ENCODE measurements at regions not wholly inside any gene's neighbourhood (a gene's known extent, or its start where the extent isn't known, plus 50 kb on each side); places are given as distances from the start of the nearest gene placed in this dataset.

DNA sequence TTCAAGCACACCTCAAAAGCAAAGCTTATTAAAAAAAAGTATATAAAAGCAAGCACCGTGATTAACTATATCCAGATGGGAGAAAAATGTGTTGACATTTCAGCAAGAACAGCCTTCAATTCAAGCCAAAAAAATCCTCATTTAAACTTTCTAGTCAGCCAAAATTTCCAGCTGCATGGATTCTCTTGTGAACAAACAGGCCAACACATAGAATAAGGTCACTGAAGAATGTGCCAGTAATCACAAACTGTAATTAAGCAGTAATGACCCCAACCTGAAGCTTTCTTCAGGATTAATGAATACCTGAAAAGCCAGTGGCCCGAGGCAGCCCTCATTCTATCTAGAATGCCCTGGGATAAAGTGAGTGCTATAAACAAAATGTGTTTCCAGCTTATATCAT is 130.7 kb upstream of the KCNMB2 start:
- no peaks in the 10 kb centered on the region for H3K36me3 ChIP-seq (ENCODE audit: control insufficient read depth in 3 of 3, insufficient read depth in 3 of 3, low read length in 3 of 3)
- H3K4me1 ChIP-seq (ENCODE audit: control insufficient read depth in 3 of 3, insufficient read depth in 3 of 3, low read length in 3 of 3), result no peaks in the 10 kb centered on the region
- H3K27ac ChIP-seq (ENCODE audit: low read depth, low read length), result no peak overlapping the region
- H3K9me3 ChIP-seq (ENCODE audit: control insufficient read depth in 3 of 3, low read length in 3 of 3), result no peaks in the 10 kb centered on the region
- H3K9ac ChIP-seq (ENCODE audit: low read depth in 1 of 3, low read length in 3 of 3), result no peak overlapping the region
- no peak overlapping the region for H3K4me3 ChIP-seq (ENCODE audit: low read length in 3 of 3)
- no peaks in the 10 kb centered on the region for H3K27me3 ChIP-seq (ENCODE audit: control insufficient read depth in 3 of 3, insufficient read depth in 3 of 3, low read length in 3 of 3)

- H3K27me3 ChIP-seq (ENCODE audit: control insufficient read depth in 3 of 3, insufficient read depth in 3 of 3, low read length in 3 of 3), result no peaks in the 10 kb centered on the region
- H3K9me3 ChIP-seq (ENCODE audit: control insufficient read depth in 3 of 3, low read length in 3 of 3), result no peaks in the 10 kb centered on the region
- no peak overlapping the region for H3K9ac ChIP-seq (ENCODE audit: low read depth in 1 of 3, low read length in 3 of 3)
- no peaks in the 10 kb centered on the region for H3K4me1 ChIP-seq (ENCODE audit: control insufficient read depth in 3 of 3, insufficient read depth in 3 of 3, low read length in 3 of 3)
- H3K36me3 ChIP-seq (ENCODE audit: control insufficient read depth in 3 of 3, insufficient read depth in 3 of 3, low read length in 3 of 3), result no peaks in the 10 kb centered on the region
- no peak overlapping the region for H3K27ac ChIP-seq (ENCODE audit: low read depth, low read length)
- no peak overlapping the region for H3K4me3 ChIP-seq (ENCODE audit: low read length in 3 of 3)
Observed at GRCh38 chr3:178406206-178406605, 130.0 kb upstream of the KCNMB2 start.

- H3K27me3 ChIP-seq (ENCODE audit: control insufficient read depth in 3 of 3, insufficient read depth in 3 of 3, low read length in 3 of 3), result no peaks in the 10 kb centered on the region
- H3K4me3 ChIP-seq (ENCODE audit: low read length in 3 of 3), result no peak overlapping the region
- H3K9me3 ChIP-seq (ENCODE audit: control insufficient read depth in 3 of 3, low read length in 3 of 3), result no peaks in the 10 kb centered on the region
- no peak overlapping the region for H3K9ac ChIP-seq (ENCODE audit: low read depth in 1 of 3, low read length in 3 of 3)
- H3K27ac ChIP-seq (ENCODE audit: low read depth, low read length), result no peak overlapping the region
- no peaks in the 10 kb centered on the region for H3K4me1 ChIP-seq (ENCODE audit: control insufficient read depth in 3 of 3, insufficient read depth in 3 of 3, low read length in 3 of 3)
- no peaks in the 10 kb centered on the region for H3K36me3 ChIP-seq (ENCODE audit: control insufficient read depth in 3 of 3, insufficient read depth in 3 of 3, low read length in 3 of 3)
Observed at GRCh38 chr3:178415384-178415783, 120.9 kb upstream of the KCNMB2 start.

GRCh38 chr3:178417736-178418135 is 118.5 kb upstream of the KCNMB2 start:
- no peaks in the 10 kb centered on the region for H3K36me3 ChIP-seq (ENCODE audit: control insufficient read depth in 3 of 3, insufficient read depth in 3 of 3, low read length in 3 of 3)
- H3K4me1 ChIP-seq (ENCODE audit: control insufficient read depth in 3 of 3, insufficient read depth in 3 of 3, low read length in 3 of 3), result no peaks in the 10 kb centered on the region
- H3K27ac ChIP-seq (ENCODE audit: low read depth, low read length), result no peak overlapping the region
- H3K9me3 ChIP-seq (ENCODE audit: control insufficient read depth in 3 of 3, low read length in 3 of 3), result no peaks in the 10 kb centered on the region
- H3K4me3 ChIP-seq (ENCODE audit: low read length in 3 of 3), result no peak overlapping the region
- H3K27me3 ChIP-seq (ENCODE audit: control insufficient read depth in 3 of 3, insufficient read depth in 3 of 3, low read length in 3 of 3), result no peaks in the 10 kb centered on the region
- no peak overlapping the region for H3K9ac ChIP-seq (ENCODE audit: low read depth in 1 of 3, low read length in 3 of 3)

- Histone ChIP-seq H3K27me3 (ENCODE audit: control insufficient read depth in 3 of 3, insufficient read depth in 3 of 3, low read length in 3 of 3) (no peaks in the 10 kb centered on the region), H3K4me3 (ENCODE audit: low read length in 3 of 3) (no peak overlapping the region), H3K27ac (ENCODE audit: low read depth, low read length) (no peak overlapping the region), H3K9me3 (ENCODE audit: control insufficient read depth in 3 of 3, low read length in 3 of 3) (no peaks in the 10 kb centered on the region), H3K36me3 (ENCODE audit: control insufficient read depth in 3 of 3, insufficient read depth in 3 of 3, low read length in 3 of 3) (no peaks in the 10 kb centered on the region), H3K9ac (ENCODE audit: low read depth in 1 of 3, low read length in 3 of 3) (no peak overlapping the region), H3K4me1 (ENCODE audit: control insufficient read depth in 3 of 3, insufficient read depth in 3 of 3, low read length in 3 of 3) (no peaks in the 10 kb centered on the region)
Observed at GRCh38 chr3:178419071-178419470, 117.2 kb upstream of the KCNMB2 start.

- no peak overlapping the region for H3K27ac ChIP-seq (ENCODE audit: low read depth, low read length)
- H3K9ac ChIP-seq (ENCODE audit: low read depth in 1 of 3, low read length in 3 of 3), result no peak overlapping the region
- no peaks in the 10 kb centered on the region for H3K27me3 ChIP-seq (ENCODE audit: control insufficient read depth in 3 of 3, insufficient read depth in 3 of 3, low read length in 3 of 3)
- H3K4me3 ChIP-seq (ENCODE audit: low read length in 3 of 3), result no peak overlapping the region
- H3K4me1 ChIP-seq (ENCODE audit: control insufficient read depth in 3 of 3, insufficient read depth in 3 of 3, low read length in 3 of 3), result no peaks in the 10 kb centered on the region
- no peaks in the 10 kb centered on the region for H3K9me3 ChIP-seq (ENCODE audit: control insufficient read depth in 3 of 3, low read length in 3 of 3)
- no peaks in the 10 kb centered on the region for H3K36me3 ChIP-seq (ENCODE audit: control insufficient read depth in 3 of 3, insufficient read depth in 3 of 3, low read length in 3 of 3)
Observed at GRCh38 chr3:178420033-178420432, 116.2 kb upstream of the KCNMB2 start.

- Histone ChIP-seq H3K9ac (ENCODE audit: low read depth in 1 of 3, low read length in 3 of 3) (no peak overlapping the region), H3K36me3 (ENCODE audit: control insufficient read depth in 3 of 3, insufficient read depth in 3 of 3, low read length in 3 of 3) (no peaks in the 10 kb centered on the region), H3K27ac (ENCODE audit: low read depth, low read length) (no peak overlapping the region), H3K9me3 (ENCODE audit: control insufficient read depth in 3 of 3, low read length in 3 of 3) (no peaks in the 10 kb centered on the region), H3K4me1 (ENCODE audit: control insufficient read depth in 3 of 3, insufficient read depth in 3 of 3, low read length in 3 of 3) (no peaks in the 10 kb centered on the region), H3K27me3 (ENCODE audit: control insufficient read depth in 3 of 3, insufficient read depth in 3 of 3, low read length in 3 of 3) (no peaks in the 10 kb centered on the region), H3K4me3 (ENCODE audit: low read length in 3 of 3) (no peak overlapping the region)
Observed at GRCh38 chr3:178421069-178421468, 115.2 kb upstream of the KCNMB2 start.

DNA sequence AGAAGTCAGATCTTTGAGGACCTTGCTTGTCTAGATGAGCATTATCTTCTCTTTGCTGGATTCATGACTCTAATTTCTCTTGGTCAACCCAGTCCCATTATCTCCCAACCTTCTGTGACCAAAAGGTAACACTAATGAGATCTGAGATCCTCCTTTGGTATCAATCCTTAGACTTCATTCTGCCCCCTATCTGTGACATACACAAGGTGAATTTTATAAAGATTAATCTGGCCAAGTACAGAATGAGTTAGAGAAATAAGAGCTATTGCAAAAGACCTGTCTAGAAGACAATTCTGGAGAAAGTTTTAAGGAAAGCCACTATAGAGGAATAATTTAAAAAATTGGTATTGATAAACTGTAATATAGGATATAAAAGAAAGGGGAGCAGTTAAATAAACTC is 113.8 kb upstream of the KCNMB2 start:
- H3K4me3 ChIP-seq (ENCODE audit: low read length in 3 of 3), result no peak overlapping the region
- H3K4me1 ChIP-seq (ENCODE audit: control insufficient read depth in 3 of 3, insufficient read depth in 3 of 3, low read length in 3 of 3), result no peaks in the 10 kb centered on the region
- H3K9me3 ChIP-seq (ENCODE audit: control insufficient read depth in 3 of 3, low read length in 3 of 3), result no peaks in the 10 kb centered on the region
- peaks cover 0 to 2% (median 0%) of the 10 kb centered on the region in 3 donors for H3K27me3 ChIP-seq (ENCODE audit: control insufficient read depth in 3 of 3, insufficient read depth in 3 of 3, low read length in 3 of 3)
- H3K36me3 ChIP-seq (ENCODE audit: control insufficient read depth in 3 of 3, insufficient read depth in 3 of 3, low read length in 3 of 3), result no peaks in the 10 kb centered on the region
- no peak overlapping the region for H3K27ac ChIP-seq (ENCODE audit: low read depth, low read length)
- no peak overlapping the region for H3K9ac ChIP-seq (ENCODE audit: low read depth in 1 of 3, low read length in 3 of 3)

GRCh38 chr3:178428037-178428436 is 108.2 kb upstream of the KCNMB2 start:
- Histone ChIP-seq H3K27ac (ENCODE audit: low read depth, low read length) (no peak overlapping the region), H3K36me3 (ENCODE audit: control insufficient read depth in 3 of 3, insufficient read depth in 3 of 3, low read length in 3 of 3) (no peaks in the 10 kb centered on the region), H3K4me1 (ENCODE audit: control insufficient read depth in 3 of 3, insufficient read depth in 3 of 3, low read length in 3 of 3) (no peaks in the 10 kb centered on the region), H3K9me3 (ENCODE audit: control insufficient read depth in 3 of 3, low read length in 3 of 3) (no peaks in the 10 kb centered on the region), H3K27me3 (ENCODE audit: control insufficient read depth in 3 of 3, insufficient read depth in 3 of 3, low read length in 3 of 3) (peaks cover 0 to 3% (median 2%) of the 10 kb centered on the region in 3 donors), H3K9ac (ENCODE audit: low read depth in 1 of 3, low read length in 3 of 3) (no peak overlapping the region), H3K4me3 (ENCODE audit: low read length in 3 of 3) (no peak overlapping the region)

GRCh38 chr3:178434206-178434805 is 101.9 kb upstream of the KCNMB2 start:
- no peaks in the 10 kb centered on the region for H3K36me3 ChIP-seq (ENCODE audit: control insufficient read depth in 3 of 3, insufficient read depth in 3 of 3, low read length in 3 of 3)
- H3K9me3 ChIP-seq (ENCODE audit: control insufficient read depth in 3 of 3, low read length in 3 of 3), result no peaks in the 10 kb centered on the region
- no peak overlapping the region for H3K27ac ChIP-seq (ENCODE audit: low read depth, low read length)
- no peaks in the 10 kb centered on the region for H3K27me3 ChIP-seq (ENCODE audit: control insufficient read depth in 3 of 3, insufficient read depth in 3 of 3, low read length in 3 of 3)
- peaks cover 0 to 4% (median 2%) of the 10 kb centered on the region in 3 donors for H3K4me1 ChIP-seq (ENCODE audit: control insufficient read depth in 3 of 3, insufficient read depth in 3 of 3, low read length in 3 of 3)
- H3K9ac ChIP-seq (ENCODE audit: low read depth in 1 of 3, low read length in 3 of 3), result no peak overlapping the region
- H3K4me3 ChIP-seq (ENCODE audit: low read length in 3 of 3), result no peak overlapping the region

All from skeletal muscle tissue (tissue), 3 donors.